ENCODE measurements at regions not wholly inside any gene's neighbourhood (a gene's known extent, or its start where the extent isn't known, plus 50 kb on each side); places are given as distances from the start of the nearest gene placed in this dataset.

- TF ChIP-seq EZH2 (IDR thresholded peaks at IDR 0.05; ENCODE audit: borderline replicate concordance, low read length) (no peak), CTCF (IDR thresholded peaks at IDR 0.05; ENCODE audit: low read length) (no peak)
- Histone ChIP-seq H3F3A (ENCODE audit: insufficient read depth, low read length) (no peaks in the 10 kb centered on the region), H3K4me2 (ENCODE audit: low read length) (no peak overlapping the region), H2AFZ (ENCODE audit: low read length) (no peak overlapping the region), H3K27me3 (ENCODE audit: insufficient read depth, low read length) (no peaks in the 10 kb centered on the region), H4K20me1 (ENCODE audit: insufficient read depth, low read length) (no peaks in the 10 kb centered on the region), H3K9me2 (ENCODE audit: low read depth, low read length) (no peaks in the 10 kb centered on the region), H3K79me2 (ENCODE audit: insufficient read depth, low read length) (no peaks in the 10 kb centered on the region), H3K9ac (ENCODE audit: low read length) (no peak overlapping the region), H3K4me1 (ENCODE audit: insufficient read depth, low read length, severe bottlenecking) (no peaks in the 10 kb centered on the region), H3K36me3 (ENCODE audit: insufficient read depth, low read length) (no peaks in the 10 kb centered on the region), H3K4me3 (ENCODE audit: low read depth, low read length, poor library complexity, severe bottlenecking) (no peak overlapping the region), H3K9me3 (ENCODE audit: low read length) (no peaks in the 10 kb centered on the region), H3K27ac (ENCODE audit: low read depth, low read length, poor library complexity, severe bottlenecking) (no peak overlapping the region)
Observed at GRCh38 chr18:34590503-34590902, 119.6 kb upstream of the DTNA start.

GRCh38 chr18:34591920-34592444 lies 118.1 kb upstream of the DTNA start:
- Histone ChIP-seq H3K4me1 (ENCODE audit: insufficient read depth, low read length, severe bottlenecking) (no peaks in the 10 kb centered on the region), H3K79me2 (ENCODE audit: insufficient read depth, low read length) (no peaks in the 10 kb centered on the region), H3K9me3 (ENCODE audit: low read length) (no peaks in the 10 kb centered on the region), H3K27ac (ENCODE audit: low read depth, low read length, poor library complexity, severe bottlenecking) (no peak overlapping the region), H3K36me3 (ENCODE audit: insufficient read depth, low read length) (no peaks in the 10 kb centered on the region), H3K4me2 (ENCODE audit: low read length) (no peak overlapping the region), H2AFZ (ENCODE audit: low read length) (no peak overlapping the region), H3K9ac (ENCODE audit: low read length) (no peak overlapping the region), H4K20me1 (ENCODE audit: insufficient read depth, low read length) (no peaks in the 10 kb centered on the region), H3K27me3 (ENCODE audit: insufficient read depth, low read length) (no peaks in the 10 kb centered on the region), H3F3A (ENCODE audit: insufficient read depth, low read length) (no peaks in the 10 kb centered on the region), H3K9me2 (ENCODE audit: low read depth, low read length) (no peaks in the 10 kb centered on the region), H3K4me3 (ENCODE audit: low read depth, low read length, poor library complexity, severe bottlenecking) (no peak overlapping the region)
- TF ChIP-seq CTCF (IDR thresholded peaks at IDR 0.05; ENCODE audit: low read length) (no peak), EZH2 (IDR thresholded peaks at IDR 0.05; ENCODE audit: borderline replicate concordance, low read length) (no peak)

- H3K4me3 ChIP-seq (ENCODE audit: low read depth, low read length, poor library complexity, severe bottlenecking) = no peak overlapping the region
Observed at GRCh38 chr18:34592481-34592880, 117.6 kb upstream of the DTNA start.

More at GRCh38 chr18:34592481-34592880, 117.6 kb upstream of the DTNA start:
- H3K79me2 ChIP-seq (ENCODE audit: insufficient read depth, low read length) = no peaks in the 10 kb centered on the region
- no peaks in the 10 kb centered on the region for H3K9me3 ChIP-seq (ENCODE audit: low read length)
- H2AFZ ChIP-seq (ENCODE audit: low read length) = no peak overlapping the region
- no peak for TF ChIP-seq EZH2 (IDR thresholded peaks at IDR 0.05; ENCODE audit: borderline replicate concordance, low read length)
- TF ChIP-seq CTCF (IDR thresholded peaks at IDR 0.05; ENCODE audit: low read length) = no peak
- H3K9me2 ChIP-seq (ENCODE audit: low read depth, low read length) = no peaks in the 10 kb centered on the region
- no peaks in the 10 kb centered on the region for H3K36me3 ChIP-seq (ENCODE audit: insufficient read depth, low read length)
- H3K4me2 ChIP-seq (ENCODE audit: low read length) = no peak overlapping the region
- no peaks in the 10 kb centered on the region for H3F3A ChIP-seq (ENCODE audit: insufficient read depth, low read length)
- H4K20me1 ChIP-seq (ENCODE audit: insufficient read depth, low read length) = no peaks in the 10 kb centered on the region
- H3K27me3 ChIP-seq (ENCODE audit: insufficient read depth, low read length) = no peaks in the 10 kb centered on the region
- no peak overlapping the region for H3K9ac ChIP-seq (ENCODE audit: low read length)
- H3K4me1 ChIP-seq (ENCODE audit: insufficient read depth, low read length, severe bottlenecking) = no peaks in the 10 kb centered on the region
- no peak overlapping the region for H3K27ac ChIP-seq (ENCODE audit: low read depth, low read length, poor library complexity, severe bottlenecking)
